ENCODE measurements at regions not wholly inside any gene's neighbourhood (a gene's known extent, or its start where the extent isn't known, plus 50 kb on each side); places are given as distances from the start of the nearest gene placed in this dataset.

- Histone ChIP-seq H3K4me2 (ENCODE audit: insufficient read depth in 1 of 2, low read depth in 2 of 2, low read length in 2 of 2) (no peak overlapping the region), H2AFZ (ENCODE audit: low read length) (no peak overlapping the region; the same call in 1 of the 2 replicates), H3K4me3 (ENCODE audit: extremely low read depth in 1 of 4, insufficient read depth in 2 of 4, low read depth in 3 of 4, low read length in 4 of 4) (no peak overlapping the region), H3K9ac (replicated peaks in 1 of 4; ENCODE audit: extremely low read depth in 1 of 4, low read depth in 3 of 4, low read length in 3 of 4) (no peak overlapping the region), H3K27ac (ENCODE audit: low read depth, low read length) (no peak overlapping the region), H2BK20ac (ENCODE audit: low read length) (no peak overlapping the region), H3K23me2 (ENCODE audit: low read depth, low read length) (no peaks in the 10 kb centered on the region), H4K8ac (ENCODE audit: extremely low read depth, insufficient read depth, low read length) (no peak overlapping the region), H4K20me1 (replicated peaks in 1 of 2; ENCODE audit: control insufficient read depth in 1 of 2, insufficient read depth in 2 of 2, low read length in 2 of 2) (no peaks in the 10 kb centered on the region), H2BK12ac (ENCODE audit: low read depth, low read length) (no peak overlapping the region), H4K5ac (ENCODE audit: insufficient read length, low read depth, low read length) (no peak overlapping the region), H2BK120ac (replicated peaks; ENCODE audit: low read depth, low read length) (no peak overlapping the region), H2AK5ac (ENCODE audit: low read depth, low read length) (no peak overlapping the region), H3K23ac (ENCODE audit: insufficient read length) (no peak overlapping the region), H3K18ac (ENCODE audit: extremely low read depth, low read length) (no peak overlapping the region), H3K27me3 (replicated peaks in 1 of 4; ENCODE audit: control insufficient read depth in 3 of 4, extremely low read depth in 1 of 4, insufficient read depth in 3 of 4, low read length in 3 of 4) (no peaks in the 10 kb centered on the region), H4K91ac (replicated peaks; ENCODE audit: insufficient read length, low read length) (no peak overlapping the region), H3K14ac (ENCODE audit: insufficient read length) (no peak overlapping the region), H3K4ac (replicated peaks; ENCODE audit: insufficient read length, low read depth, low read length) (no peak overlapping the region), H3K9me3 (ENCODE audit: insufficient read depth in 2 of 2, low read depth in 1 of 2, low read length in 1 of 2) (no peaks in the 10 kb centered on the region), H3K79me1 (ENCODE audit: low read depth, low read length) (no peaks in the 10 kb centered on the region), H3K56ac (replicated peaks; ENCODE audit: insufficient read length, low read depth, low read length) (no peak overlapping the region), H2BK15ac (ENCODE audit: low read length) (no peak overlapping the region), H2BK5ac (ENCODE audit: low read depth, low read length) (no peak overlapping the region), H3K36me3 (ENCODE audit: control insufficient read depth in 2 of 4, insufficient read depth in 4 of 4, low read length in 3 of 4) (no peaks in the 10 kb centered on the region), H3K4me1 (replicated peaks in 1 of 4; ENCODE audit: control insufficient read depth in 3 of 4, insufficient read depth in 4 of 4, low read length in 3 of 4) (no peaks in the 10 kb centered on the region), H3K79me2 (ENCODE audit: control insufficient read depth in 1 of 2, insufficient read depth in 2 of 2, low read length in 2 of 2) (no peaks in the 10 kb centered on the region)
- DNase-seq (ENCODE audit: low read depth in 1 of 2, low spot score in 2 of 2) = no peak
- no peak for FAIRE-seq
- 96% methylated on average over 8 of the region's 8 CpGs; no CpG with 5 or more reads in 1 of the 2 experiments for WGBS, 2 experiments (ENCODE audit: extremely low coverage in 1 of 2, insufficient coverage in 1 of 2, insufficient read length in 1 of 2, insufficient replicate concordance in 2 of 2, low coverage in 1 of 2, low lambda C conversion rate in 2 of 2, missing lambda C conversion rate in 1 of 2)
- ChIA-PET CTCF (ENCODE audit: partially characterized antibody) (interaction anchor here (0.7 to 1.7 kb wide), 3 partner anchors 12 to 422 kb away, joined by 3 to 4 read pairs (median 3); no protein-coding TSS in a partner anchor), POLR2A (ENCODE audit: partially characterized antibody) (no interaction called here)
- TF ChIP-seq CTCF (IDR thresholded peaks at IDR 0.05; ENCODE audit: control extremely low read depth in 1 of 3, insufficient read depth in 1 of 3, low read depth in 1 of 3, low read length in 3 of 3) = peak in 2 of 3 experiments; percentile 2 to 11; a peak in 1 of 4 replicates
- TF ChIP-seq RAD21 (IDR thresholded peaks at IDR 0.05 in 1 of 2, conservative IDR thresholded peaks at IDR 0.05 in 1 of 2; ENCODE audit: low read depth in 2 of 2, low read length in 2 of 2) = peak; percentile 18 to 22; a peak in 3 of 4 replicates
- TF ChIP-seq GABPA (IDR thresholded peaks at IDR 0.05; ENCODE audit: borderline replicate concordance, insufficient read depth, low read length) = no peak
These were observed 1307.5 kb downstream of the GRIK2 start for GRCh38 chr6:102701019-102701418.

All from H1 (cell line).